ENCODE measurements at regions not wholly inside any gene's neighbourhood (a gene's known extent, or its start where the extent isn't known, plus 50 kb on each side); places are given as distances from the start of the nearest gene placed in this dataset.

DNA sequence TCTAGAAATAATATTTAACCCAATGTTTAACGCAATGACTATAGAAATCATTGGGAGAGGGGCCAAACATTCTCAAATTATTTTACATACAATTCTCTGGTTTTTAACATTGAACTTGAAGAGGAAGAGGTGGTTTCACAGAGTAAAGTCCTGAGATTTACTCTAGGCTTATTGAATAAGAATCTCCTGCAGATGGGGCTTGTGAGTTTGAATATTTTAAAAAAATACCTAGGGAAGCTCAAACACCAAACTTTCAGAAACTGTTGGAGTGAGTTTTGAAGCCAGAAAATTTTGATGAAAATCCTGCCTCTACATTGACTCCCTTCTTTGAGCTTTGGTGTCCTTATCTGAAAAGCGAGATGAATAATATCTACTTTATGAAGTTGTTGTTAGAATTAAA, 906.6 kb downstream of the TUSC7 start:
- no peak overlapping the region for H3K9ac ChIP-seq (ENCODE audit: low read depth, low read length)
- H3K4me3 ChIP-seq (ENCODE audit: low read length): no peak overlapping the region
- no peaks in the 10 kb centered on the region for H3K27me3 ChIP-seq (ENCODE audit: insufficient read depth, low read length)
- no peak overlapping the region for H3K27ac ChIP-seq (ENCODE audit: low read length)
- no peaks in the 10 kb centered on the region for H3K4me1 ChIP-seq (ENCODE audit: insufficient read depth, low read length)
- no peaks in the 10 kb centered on the region for H3K9me3 ChIP-seq (ENCODE audit: insufficient read depth, low read depth, low read length)
- H3K36me3 ChIP-seq (ENCODE audit: insufficient read depth, low read depth, low read length): no peaks in the 10 kb centered on the region

DNA sequence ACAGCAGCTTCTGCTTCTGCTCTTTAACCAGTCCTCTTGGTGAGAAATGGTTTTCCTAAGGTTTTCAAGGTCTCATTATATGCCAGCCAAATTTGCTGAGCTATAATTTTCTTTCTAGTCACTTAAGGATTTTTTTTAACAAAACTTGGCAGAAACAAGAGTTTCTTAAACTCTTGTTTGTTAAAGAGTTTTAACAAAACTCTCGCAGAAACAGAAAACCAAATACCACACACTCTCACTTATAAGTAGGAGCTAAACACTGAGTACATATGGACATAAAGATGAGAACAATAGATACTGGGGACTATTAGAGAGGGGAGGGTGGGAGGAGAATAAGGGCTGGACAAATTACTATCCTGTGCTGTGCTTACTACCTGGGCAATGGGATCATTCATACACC, 908.3 kb downstream of the TUSC7 start:
- H3K27me3 ChIP-seq (ENCODE audit: insufficient read depth, low read length): no peaks in the 10 kb centered on the region
- H3K4me1 ChIP-seq (ENCODE audit: insufficient read depth, low read length): peaks cover 9% of the 10 kb centered on the region; the same call in 1 of the 2 replicates
- no peaks in the 10 kb centered on the region for H3K9me3 ChIP-seq (ENCODE audit: insufficient read depth, low read depth, low read length)
- no peak overlapping the region for H3K9ac ChIP-seq (ENCODE audit: low read depth, low read length)
- H3K36me3 ChIP-seq (ENCODE audit: insufficient read depth, low read depth, low read length): no peaks in the 10 kb centered on the region
- H3K4me3 ChIP-seq (ENCODE audit: low read length): no peak overlapping the region
- H3K27ac ChIP-seq (ENCODE audit: low read length): no peak overlapping the region

GRCh38 chr3:117618462-117618861, 908.9 kb downstream of the TUSC7 start:
- Histone ChIP-seq H3K4me3 (ENCODE audit: low read length) (no peak overlapping the region), H3K27me3 (ENCODE audit: insufficient read depth, low read length) (no peaks in the 10 kb centered on the region), H3K36me3 (ENCODE audit: insufficient read depth, low read depth, low read length) (no peaks in the 10 kb centered on the region), H3K27ac (ENCODE audit: low read length) (no peak overlapping the region), H3K9ac (ENCODE audit: low read depth, low read length) (no peak overlapping the region), H3K9me3 (ENCODE audit: insufficient read depth, low read depth, low read length) (no peaks in the 10 kb centered on the region), H3K4me1 (ENCODE audit: insufficient read depth, low read length) (peaks cover 9% of the 10 kb centered on the region; the same call in 1 of the 2 replicates)

DNA sequence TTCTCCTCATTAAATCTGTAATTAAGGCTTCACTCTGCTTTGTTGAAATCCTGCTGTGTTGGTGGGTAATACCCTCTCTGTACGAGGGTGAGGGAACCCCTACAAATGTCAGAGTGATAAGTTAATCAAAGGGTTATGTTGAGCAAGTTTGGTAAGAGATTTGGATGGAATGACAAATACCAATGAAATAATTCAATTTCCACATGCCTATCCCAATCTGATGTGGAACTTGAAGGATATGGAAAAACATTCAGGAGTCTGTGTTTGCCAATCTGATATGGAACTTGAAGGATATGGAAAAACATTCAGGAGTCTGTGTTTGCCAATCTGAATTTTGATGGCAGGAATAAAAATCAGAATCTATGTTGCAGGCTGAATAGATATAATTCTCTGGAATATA, 910.2 kb downstream of the TUSC7 start:
- Histone ChIP-seq H3K4me3 (ENCODE audit: low read length) (no peak overlapping the region), H3K36me3 (ENCODE audit: insufficient read depth, low read depth, low read length) (no peaks in the 10 kb centered on the region), H3K9ac (ENCODE audit: low read depth, low read length) (no peak overlapping the region), H3K4me1 (ENCODE audit: insufficient read depth, low read length) (peaks cover 9% of the 10 kb centered on the region; the same call in 1 of the 2 replicates), H3K27ac (ENCODE audit: low read length) (no peak overlapping the region), H3K27me3 (ENCODE audit: insufficient read depth, low read length) (no peaks in the 10 kb centered on the region), H3K9me3 (ENCODE audit: insufficient read depth, low read depth, low read length) (no peaks in the 10 kb centered on the region)

GRCh38 chr3:117622171-117622841, 912.7 kb downstream of the TUSC7 start:
- no peak overlapping the region for H3K4me3 ChIP-seq (ENCODE audit: low read length)
- H3K27me3 ChIP-seq (ENCODE audit: insufficient read depth, low read length): no peaks in the 10 kb centered on the region
- H3K36me3 ChIP-seq (ENCODE audit: insufficient read depth, low read depth, low read length): no peaks in the 10 kb centered on the region
- H3K9ac ChIP-seq (ENCODE audit: low read depth, low read length): no peak overlapping the region
- no peak overlapping the region for H3K27ac ChIP-seq (ENCODE audit: low read length)
- peaks cover 16% of the 10 kb centered on the region; the same call in 1 of the 2 replicates for H3K4me1 ChIP-seq (ENCODE audit: insufficient read depth, low read length)
- H3K9me3 ChIP-seq (ENCODE audit: insufficient read depth, low read depth, low read length): no peaks in the 10 kb centered on the region

DNA sequence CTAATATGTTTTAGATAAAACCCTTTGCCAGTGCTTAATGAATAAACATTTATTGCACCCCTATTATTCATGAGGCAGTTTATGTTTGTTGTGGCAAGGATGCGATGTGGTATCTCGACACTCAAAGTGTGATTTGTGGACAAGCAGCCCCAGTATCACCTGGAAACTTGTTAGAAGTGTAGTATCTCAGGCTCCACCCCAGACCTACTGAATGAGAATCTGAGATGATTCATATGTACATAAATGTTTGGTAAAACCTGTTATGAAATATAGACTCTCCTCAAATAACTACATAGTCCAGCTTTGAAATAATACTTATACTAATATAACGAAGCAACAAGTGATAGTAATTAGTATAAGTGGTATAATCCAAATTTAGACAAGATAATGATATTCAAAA, 914.8 kb downstream of the TUSC7 start:
- Histone ChIP-seq H3K9me3 (ENCODE audit: insufficient read depth, low read depth, low read length) (no peaks in the 10 kb centered on the region), H3K36me3 (ENCODE audit: insufficient read depth, low read depth, low read length) (no peaks in the 10 kb centered on the region), H3K27ac (ENCODE audit: low read length) (no peak overlapping the region), H3K9ac (ENCODE audit: low read depth, low read length) (no peak overlapping the region), H3K27me3 (ENCODE audit: insufficient read depth, low read length) (no peaks in the 10 kb centered on the region), H3K4me1 (ENCODE audit: insufficient read depth, low read length) (peaks cover 16% of the 10 kb centered on the region; the same call in 1 of the 2 replicates), H3K4me3 (ENCODE audit: low read length) (no peak overlapping the region)

DNA sequence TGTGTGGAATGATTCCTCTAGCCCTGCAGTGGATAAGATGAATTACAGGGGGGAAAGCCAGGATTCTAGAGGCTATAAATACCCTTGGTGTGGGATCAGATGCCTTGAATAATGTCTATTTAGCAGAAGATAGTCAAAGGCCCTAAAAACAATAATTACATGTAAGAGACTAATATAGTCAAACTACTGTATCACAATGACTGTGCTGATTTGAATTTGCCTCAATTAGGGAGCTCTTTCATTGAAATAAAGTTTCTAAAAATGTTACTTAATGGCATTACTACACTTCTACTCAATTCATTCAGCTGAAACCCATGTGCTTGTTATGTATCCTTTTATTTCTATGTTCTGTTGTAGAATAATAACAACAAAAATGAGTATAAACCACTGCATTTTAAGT, 915.6 kb downstream of the TUSC7 start:
- H3K4me1 ChIP-seq (ENCODE audit: insufficient read depth, low read length): peaks cover 16% of the 10 kb centered on the region; the same call in 1 of the 2 replicates
- no peaks in the 10 kb centered on the region for H3K27me3 ChIP-seq (ENCODE audit: insufficient read depth, low read length)
- no peaks in the 10 kb centered on the region for H3K36me3 ChIP-seq (ENCODE audit: insufficient read depth, low read depth, low read length)
- no peak overlapping the region for H3K4me3 ChIP-seq (ENCODE audit: low read length)
- no peaks in the 10 kb centered on the region for H3K9me3 ChIP-seq (ENCODE audit: insufficient read depth, low read depth, low read length)
- no peak overlapping the region for H3K9ac ChIP-seq (ENCODE audit: low read depth, low read length)
- no peak overlapping the region for H3K27ac ChIP-seq (ENCODE audit: low read length)

GRCh38 chr3:117626577-117626976, 917.0 kb downstream of the TUSC7 start:
- Histone ChIP-seq H3K4me1 (ENCODE audit: insufficient read depth, low read length) (peaks cover 16% of the 10 kb centered on the region; the same call in 1 of the 2 replicates), H3K27me3 (ENCODE audit: insufficient read depth, low read length) (no peaks in the 10 kb centered on the region), H3K36me3 (ENCODE audit: insufficient read depth, low read depth, low read length) (no peaks in the 10 kb centered on the region), H3K9me3 (ENCODE audit: insufficient read depth, low read depth, low read length) (no peaks in the 10 kb centered on the region), H3K9ac (ENCODE audit: low read depth, low read length) (no peak overlapping the region), H3K4me3 (ENCODE audit: low read length) (no peak overlapping the region), H3K27ac (ENCODE audit: low read length) (no peak overlapping the region)

GRCh38 chr3:117628823-117629291, 919.3 kb downstream of the TUSC7 start:
- no peaks in the 10 kb centered on the region for H3K9me3 ChIP-seq (ENCODE audit: insufficient read depth, low read depth, low read length)
- no peak overlapping the region for H3K9ac ChIP-seq (ENCODE audit: low read depth, low read length)
- H3K36me3 ChIP-seq (ENCODE audit: insufficient read depth, low read depth, low read length): no peaks in the 10 kb centered on the region
- H3K4me3 ChIP-seq (ENCODE audit: low read length): no peak overlapping the region
- no peak overlapping the region for H3K27ac ChIP-seq (ENCODE audit: low read length)
- no peaks in the 10 kb centered on the region for H3K27me3 ChIP-seq (ENCODE audit: insufficient read depth, low read length)
- peaks cover 6% of the 10 kb centered on the region; the same call in 1 of the 2 replicates for H3K4me1 ChIP-seq (ENCODE audit: insufficient read depth, low read length)

GRCh38 chr3:117629505-117629904, 919.9 kb downstream of the TUSC7 start:
- Histone ChIP-seq H3K27ac (ENCODE audit: low read length) (no peak overlapping the region), H3K27me3 (ENCODE audit: insufficient read depth, low read length) (no peaks in the 10 kb centered on the region), H3K4me3 (ENCODE audit: low read length) (no peak overlapping the region), H3K4me1 (ENCODE audit: insufficient read depth, low read length) (peaks cover 6% of the 10 kb centered on the region; the same call in 1 of the 2 replicates), H3K36me3 (ENCODE audit: insufficient read depth, low read depth, low read length) (no peaks in the 10 kb centered on the region), H3K9me3 (ENCODE audit: insufficient read depth, low read depth, low read length) (no peaks in the 10 kb centered on the region), H3K9ac (ENCODE audit: low read depth, low read length) (no peak overlapping the region)

DNA sequence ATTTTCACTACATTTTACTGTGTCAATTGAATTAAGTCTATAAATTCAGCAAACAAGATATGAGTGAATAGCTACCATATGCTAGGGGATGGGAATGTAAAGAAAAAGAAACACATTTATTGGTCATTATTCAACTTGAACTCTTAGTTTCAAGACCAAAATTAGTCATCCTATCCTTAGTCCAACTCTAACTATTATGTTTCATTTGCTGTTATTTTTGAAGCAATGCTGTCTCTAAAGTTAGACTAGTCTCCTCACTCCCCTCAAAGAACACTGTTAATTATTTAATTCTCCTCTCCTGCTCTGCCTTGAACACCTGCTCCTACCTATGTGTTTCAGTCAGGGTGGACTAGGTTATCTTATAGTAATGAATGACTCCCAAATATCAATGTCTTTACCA, 920.9 kb downstream of the TUSC7 start:
- Histone ChIP-seq H3K27me3 (ENCODE audit: insufficient read depth, low read length) (no peaks in the 10 kb centered on the region), H3K9ac (ENCODE audit: low read depth, low read length) (no peak overlapping the region), H3K27ac (ENCODE audit: low read length) (no peak overlapping the region), H3K4me1 (ENCODE audit: insufficient read depth, low read length) (peaks cover 6% of the 10 kb centered on the region; the same call in 1 of the 2 replicates), H3K36me3 (ENCODE audit: insufficient read depth, low read depth, low read length) (no peaks in the 10 kb centered on the region), H3K9me3 (ENCODE audit: insufficient read depth, low read depth, low read length) (no peaks in the 10 kb centered on the region), H3K4me3 (ENCODE audit: low read length) (no peak overlapping the region)

- Histone ChIP-seq H3K4me3 (ENCODE audit: low read length) (no peak overlapping the region), H3K4me1 (ENCODE audit: insufficient read depth, low read length) (peaks cover 6% of the 10 kb centered on the region; the same call in 1 of the 2 replicates), H3K9ac (ENCODE audit: low read depth, low read length) (no peak overlapping the region), H3K27ac (ENCODE audit: low read length) (no peak overlapping the region), H3K27me3 (ENCODE audit: insufficient read depth, low read length) (no peaks in the 10 kb centered on the region), H3K9me3 (ENCODE audit: insufficient read depth, low read depth, low read length) (no peaks in the 10 kb centered on the region), H3K36me3 (ENCODE audit: insufficient read depth, low read depth, low read length) (no peaks in the 10 kb centered on the region)
Observed at GRCh38 chr3:117630885-117631284, 921.3 kb downstream of the TUSC7 start.

Measured in iPS-20b (cell line).